Neural cell (in vitro differentiated cells): ENCODE measurements at regions not wholly inside any gene's neighbourhood (a gene's known extent, or its start where the extent isn't known, plus 50 kb on each side); places are given as distances from the start of the nearest gene placed in this dataset.

Experiments used
- EZH2 ChIP-seq: fragments of 200-600, 300-800 bp; shearing (Covaris generic), sonication (generic); IDR thresholded peaks from 2 replicates; pipeline ENCODE4 v1.6.1; 2014; ENCODE audit warnings: antibody characterized with exemption, low read length, borderline replicate concordance, mild to moderate bottlenecking; ENCODE audit not compliant: insufficient read depth, poor library complexity, severe bottlenecking
- RAD21 ChIP-seq: fragments of 450-650 bp; conservative IDR thresholded peaks from 2 replicates; pipeline ENCODE4 v1.6.1; 2014; ENCODE audit warnings: antibody characterized with exemption, mild to moderate bottlenecking, moderate library complexity
- SMC3 ChIP-seq: fragments of 450-650 bp; conservative IDR thresholded peaks from 2 replicates; pipeline ENCODE4 v1.6.1; 2014; ENCODE audit warnings: antibody characterized with exemption, mild to moderate bottlenecking, moderate library complexity; ENCODE audit not compliant: poor library complexity
- TF ChIP-seq, protein P1 (sequence below): fragments of 450-650 bp; IDR thresholded peaks from 2 replicates; pipeline ENCODE4 v1.5.1; 2014; ENCODE audit warnings: antibody characterized with exemption, mild to moderate bottlenecking, moderate library complexity; ENCODE audit not compliant: poor library complexity, severe bottlenecking
- TF ChIP-seq, protein P2 (sequence below): IDR thresholded peaks from 2 replicates; pipeline ENCODE4 v1.6.1; 2012; ENCODE audit warnings: borderline replicate concordance

DNA sequence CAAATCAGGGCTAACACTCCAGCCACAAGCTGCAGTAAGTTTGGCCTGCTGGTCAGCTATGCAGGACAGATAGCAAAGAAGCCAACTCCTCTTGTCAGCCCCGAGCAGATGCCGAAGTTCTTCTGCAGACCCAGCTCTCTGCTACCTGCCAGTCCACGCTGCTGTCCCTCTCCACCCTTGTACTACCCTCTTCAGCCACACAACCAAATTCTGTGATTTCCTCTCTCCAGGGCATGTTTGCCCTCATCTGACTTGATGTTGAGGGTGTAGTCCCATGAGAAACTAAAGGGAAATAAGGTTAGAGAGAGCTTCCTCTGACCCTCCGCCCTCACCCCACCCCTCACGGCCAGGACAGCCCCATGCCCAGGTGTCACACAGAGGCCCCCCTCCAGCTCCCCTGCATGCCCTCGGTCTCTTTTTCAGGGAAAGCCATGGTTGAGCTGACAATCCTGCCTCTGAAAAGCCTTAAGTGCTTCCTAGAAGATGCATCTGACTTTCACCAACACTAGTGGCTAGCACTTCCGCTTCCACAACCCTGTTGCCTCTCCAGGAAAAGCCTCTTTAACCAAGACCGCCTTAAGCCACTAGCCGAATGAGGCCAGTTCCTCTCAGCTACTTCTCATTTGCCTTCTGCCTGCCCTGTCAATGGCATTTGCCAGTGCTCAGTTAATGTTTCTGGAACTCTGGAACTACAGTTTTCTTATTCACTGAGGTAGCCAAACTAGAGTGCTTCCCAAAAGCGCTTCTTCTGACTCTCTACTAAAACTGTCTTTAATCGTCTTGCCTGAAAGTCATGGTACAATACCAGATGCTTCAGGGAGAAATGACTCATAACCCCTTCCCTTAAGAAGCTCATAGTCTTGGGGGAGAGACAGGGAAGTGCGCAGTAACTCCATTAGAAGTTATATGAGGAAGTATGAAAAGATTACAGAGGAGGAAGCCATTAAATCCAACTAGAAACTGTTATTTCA lies 300.4 kb upstream of the STT3B start:
- no peak for TF ChIP-seq EZH2
- TF ChIP-seq, protein P1, sequence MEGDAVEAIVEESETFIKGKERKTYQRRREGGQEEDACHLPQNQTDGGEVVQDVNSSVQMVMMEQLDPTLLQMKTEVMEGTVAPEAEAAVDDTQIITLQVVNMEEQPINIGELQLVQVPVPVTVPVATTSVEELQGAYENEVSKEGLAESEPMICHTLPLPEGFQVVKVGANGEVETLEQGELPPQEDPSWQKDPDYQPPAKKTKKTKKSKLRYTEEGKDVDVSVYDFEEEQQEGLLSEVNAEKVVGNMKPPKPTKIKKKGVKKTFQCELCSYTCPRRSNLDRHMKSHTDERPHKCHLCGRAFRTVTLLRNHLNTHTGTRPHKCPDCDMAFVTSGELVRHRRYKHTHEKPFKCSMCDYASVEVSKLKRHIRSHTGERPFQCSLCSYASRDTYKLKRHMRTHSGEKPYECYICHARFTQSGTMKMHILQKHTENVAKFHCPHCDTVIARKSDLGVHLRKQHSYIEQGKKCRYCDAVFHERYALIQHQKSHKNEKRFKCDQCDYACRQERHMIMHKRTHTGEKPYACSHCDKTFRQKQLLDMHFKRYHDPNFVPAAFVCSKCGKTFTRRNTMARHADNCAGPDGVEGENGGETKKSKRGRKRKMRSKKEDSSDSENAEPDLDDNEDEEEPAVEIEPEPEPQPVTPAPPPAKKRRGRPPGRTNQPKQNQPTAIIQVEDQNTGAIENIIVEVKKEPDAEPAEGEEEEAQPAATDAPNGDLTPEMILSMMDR = no peak
- no peak for TF ChIP-seq SMC3
- TF ChIP-seq, protein P2, sequence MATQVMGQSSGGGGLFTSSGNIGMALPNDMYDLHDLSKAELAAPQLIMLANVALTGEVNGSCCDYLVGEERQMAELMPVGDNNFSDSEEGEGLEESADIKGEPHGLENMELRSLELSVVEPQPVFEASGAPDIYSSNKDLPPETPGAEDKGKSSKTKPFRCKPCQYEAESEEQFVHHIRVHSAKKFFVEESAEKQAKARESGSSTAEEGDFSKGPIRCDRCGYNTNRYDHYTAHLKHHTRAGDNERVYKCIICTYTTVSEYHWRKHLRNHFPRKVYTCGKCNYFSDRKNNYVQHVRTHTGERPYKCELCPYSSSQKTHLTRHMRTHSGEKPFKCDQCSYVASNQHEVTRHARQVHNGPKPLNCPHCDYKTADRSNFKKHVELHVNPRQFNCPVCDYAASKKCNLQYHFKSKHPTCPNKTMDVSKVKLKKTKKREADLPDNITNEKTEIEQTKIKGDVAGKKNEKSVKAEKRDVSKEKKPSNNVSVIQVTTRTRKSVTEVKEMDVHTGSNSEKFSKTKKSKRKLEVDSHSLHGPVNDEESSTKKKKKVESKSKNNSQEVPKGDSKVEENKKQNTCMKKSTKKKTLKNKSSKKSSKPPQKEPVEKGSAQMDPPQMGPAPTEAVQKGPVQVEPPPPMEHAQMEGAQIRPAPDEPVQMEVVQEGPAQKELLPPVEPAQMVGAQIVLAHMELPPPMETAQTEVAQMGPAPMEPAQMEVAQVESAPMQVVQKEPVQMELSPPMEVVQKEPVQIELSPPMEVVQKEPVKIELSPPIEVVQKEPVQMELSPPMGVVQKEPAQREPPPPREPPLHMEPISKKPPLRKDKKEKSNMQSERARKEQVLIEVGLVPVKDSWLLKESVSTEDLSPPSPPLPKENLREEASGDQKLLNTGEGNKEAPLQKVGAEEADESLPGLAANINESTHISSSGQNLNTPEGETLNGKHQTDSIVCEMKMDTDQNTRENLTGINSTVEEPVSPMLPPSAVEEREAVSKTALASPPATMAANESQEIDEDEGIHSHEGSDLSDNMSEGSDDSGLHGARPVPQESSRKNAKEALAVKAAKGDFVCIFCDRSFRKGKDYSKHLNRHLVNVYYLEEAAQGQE = no peak
- no peak for TF ChIP-seq RAD21
